H1 (cell line): ENCODE measurements at regions not wholly inside any gene's neighbourhood (a gene's known extent, or its start where the extent isn't known, plus 50 kb on each side); places are given as distances from the start of the nearest gene placed in this dataset.

ENCODE experiments used
- CTCF ChIA-PET: fragments of 300-600 bp; sonication (Branson Sonifier 250); formaldehyde crosslinking; loops from one replicate; lab custom pipeline; 2021; ENCODE audit not compliant: partially characterized antibody; lab: Charles Lee
- POLR2A ChIA-PET: fragments of 300-600 bp; sonication (Branson Sonifier 250); formaldehyde crosslinking; loops from one replicate; lab custom pipeline; 2021; ENCODE audit warnings: inconsistent platforms; ENCODE audit not compliant: partially characterized antibody; lab: Charles Lee
- DNase-seq, 2 experiments: peaks; one replicate each; pipeline versions ENCODE4 v3.0.0 to v3.0.0-alpha.2; 2010 to 2022; ENCODE audit warnings: low spot score in 2 of 2, low read depth in 1 of 2, mixed read lengths in 1 of 2
- FAIRE-seq: peaks from 2 replicates; lab custom pipeline; 2011; peaks lifted over from hg19 to GRCh38; lab: Jason Lieb, UNC
- H2AFZ ChIP-seq: 2 replicates; pipeline ENCODE4 v1.8.1; 2012; ENCODE audit warnings: low read length, inconsistent platforms
- H2AK5ac ChIP-seq: 2 replicates; pipeline ENCODE4 v1.6.1; 2013; ENCODE audit warnings: low read depth, low read length
- H2BK120ac ChIP-seq: replicated peaks from 2 replicates; pipeline ENCODE3; 2013; ENCODE audit warnings: low read depth, low read length, inconsistent platforms
- H2BK12ac ChIP-seq: 2 replicates; pipeline ENCODE4 v1.6.1; 2013; ENCODE audit warnings: low read depth, low read length
- H2BK15ac ChIP-seq: 2 replicates; pipeline ENCODE4 v1.6.1; 2013; ENCODE audit warnings: low read length
- H2BK20ac ChIP-seq: 2 replicates; pipeline ENCODE4 v1.6.1; 2013; ENCODE audit warnings: low read length
- H2BK5ac ChIP-seq: 2 replicates; pipeline ENCODE4 v1.6.1; 2013; ENCODE audit warnings: low read depth, low read length
- H3K14ac ChIP-seq: 2 replicates; pipeline ENCODE4 v1.6.1; 2013; ENCODE audit warnings: inconsistent platforms; ENCODE audit not compliant: insufficient read length
- H3K18ac ChIP-seq: 2 replicates; pipeline ENCODE4 v1.6.1; 2013; ENCODE audit warnings: low read length; ENCODE audit errors: extremely low read depth
- H3K23ac ChIP-seq: 2 replicates; pipeline ENCODE4 v1.6.1; 2013; ENCODE audit warnings: inconsistent platforms; ENCODE audit not compliant: insufficient read length
- H3K23me2 ChIP-seq: 2 replicates; pipeline ENCODE4 v1.6.1; 2013; ENCODE audit warnings: low read depth, low read length
- H3K27ac ChIP-seq: 2 replicates; pipeline ENCODE4 v1.6.1; 2011; ENCODE audit warnings: low read depth, low read length, inconsistent platforms
- H3K27me3 ChIP-seq, 4 experiments: replicated peaks in 1 of 4; 1 replicate in 1 of 4; 2 replicates in 3 of 4; pipeline versions ENCODE4 v1.6.1 to v1.8.1; 2011 to 2013; ENCODE audit warnings: low read length in 3 of 4, mild to moderate bottlenecking in 3 of 4, inconsistent platforms in 2 of 4, mixed read lengths in 2 of 4, moderate library complexity in 1 of 4; ENCODE audit not compliant: control insufficient read depth in 3 of 4, insufficient read depth in 3 of 4; ENCODE audit errors: extremely low read depth in 1 of 4
- H3K36me3 ChIP-seq, 4 experiments: 2 replicates each; pipeline versions ENCODE4 v1.6.1 to v1.8.1; 2011 to 2013; ENCODE audit warnings: mild to moderate bottlenecking in 4 of 4, low read length in 3 of 4, moderate library complexity in 2 of 4, control low read depth in 1 of 4, inconsistent platforms in 1 of 4; ENCODE audit not compliant: insufficient read depth in 4 of 4, control insufficient read depth in 2 of 4
- H3K4ac ChIP-seq: replicated peaks from 2 replicates; pipeline ENCODE3; 2013; ENCODE audit warnings: low read length, low read depth, mixed read lengths, inconsistent platforms; ENCODE audit not compliant: insufficient read length
- H3K4me1 ChIP-seq, 4 experiments: replicated peaks in 1 of 4; 1 replicate in 1 of 4; 2 replicates in 3 of 4; pipeline versions ENCODE4 v1.6.1 to v1.8.1; 2011 to 2013; ENCODE audit warnings: low read length in 3 of 4, inconsistent platforms in 2 of 4, mixed read lengths in 1 of 4; ENCODE audit not compliant: insufficient read depth in 4 of 4, control insufficient read depth in 3 of 4
- H3K4me2 ChIP-seq, 2 experiments: 2 replicates each; pipeline versions ENCODE4 v1.6.1 to v1.8.1; 2011 to 2013; ENCODE audit warnings: low read depth in 2 of 2, low read length in 2 of 2, control low read depth in 1 of 2, inconsistent platforms in 1 of 2, mild to moderate bottlenecking in 1 of 2; ENCODE audit not compliant: insufficient read depth in 1 of 2
- H3K4me3 ChIP-seq, 4 experiments: fragments of 200-600, 300-600 bp in 1 of 4; sonication (generic), shearing (Covaris generic), sonication (Bioruptor Twin) in 1 of 4; 2 replicates each; pipeline versions ENCODE4 v1.5.1 to v1.8.1; 2011 to 2016; ENCODE audit warnings: low read length in 4 of 4, low read depth in 3 of 4, control low read depth in 2 of 4, inconsistent platforms in 2 of 4, mild to moderate bottlenecking in 2 of 4, mixed read lengths in 1 of 4, moderate library complexity in 1 of 4; ENCODE audit not compliant: insufficient read depth in 2 of 4; ENCODE audit errors: extremely low read depth in 1 of 4
- H3K56ac ChIP-seq: replicated peaks from 2 replicates; pipeline ENCODE3; 2013; ENCODE audit warnings: low read depth, mild to moderate bottlenecking, mixed read lengths, low read length, inconsistent platforms; ENCODE audit not compliant: insufficient read length
- H3K79me1 ChIP-seq: 2 replicates; pipeline ENCODE4 v1.6.1; 2013; ENCODE audit warnings: low read depth, low read length, control low read depth
- H3K79me2 ChIP-seq, 2 experiments: 2 replicates each; pipeline versions ENCODE4 v1.6.1 to v1.8.1; 2012 to 2013; ENCODE audit warnings: low read length in 2 of 2, mild to moderate bottlenecking in 2 of 2, inconsistent platforms in 1 of 2; ENCODE audit not compliant: insufficient read depth in 2 of 2, control insufficient read depth in 1 of 2
- H3K9ac ChIP-seq, 4 experiments: replicated peaks in 1 of 4; 1 replicate in 1 of 4; 2 replicates in 3 of 4; pipeline versions ENCODE4 v1.6.1 to v1.8.1; 2011 to 2013; ENCODE audit warnings: low read depth in 3 of 4, low read length in 3 of 4, control low read depth in 2 of 4, mild to moderate bottlenecking in 2 of 4, moderate library complexity in 2 of 4, inconsistent platforms in 1 of 4; ENCODE audit errors: extremely low read depth in 1 of 4
- H3K9me3 ChIP-seq, 2 experiments: 2 replicates each; pipeline versions ENCODE4 v1.6.1 to v1.8.1; 2012 to 2013; ENCODE audit warnings: mild to moderate bottlenecking in 2 of 2, moderate library complexity in 2 of 2, control low read depth in 1 of 2, inconsistent platforms in 1 of 2, low read depth in 1 of 2, low read length in 1 of 2, mixed read lengths in 1 of 2; ENCODE audit not compliant: insufficient read depth in 2 of 2
- H4K20me1 ChIP-seq, 2 experiments: replicated peaks in 1 of 2; 2 replicates each; pipeline versions ENCODE3 to v1.8.1; 2011 to 2013; ENCODE audit warnings: inconsistent platforms in 2 of 2, low read length in 2 of 2, mild to moderate bottlenecking in 1 of 2; ENCODE audit not compliant: insufficient read depth in 2 of 2, control insufficient read depth in 1 of 2
- H4K5ac ChIP-seq: 2 replicates; pipeline ENCODE4 v1.6.1; 2013; ENCODE audit warnings: low read length, low read depth, mixed read lengths, inconsistent platforms; ENCODE audit not compliant: insufficient read length
- H4K8ac ChIP-seq: 2 replicates; pipeline ENCODE4 v1.8.0; 2013; ENCODE audit warnings: mild to moderate bottlenecking, moderate library complexity, low read length, inconsistent platforms; ENCODE audit not compliant: insufficient read depth; ENCODE audit errors: extremely low read depth
- H4K91ac ChIP-seq: replicated peaks from 2 replicates; pipeline ENCODE3; 2013; ENCODE audit warnings: low read length, mixed read lengths, inconsistent platforms; ENCODE audit not compliant: insufficient read length
- BCL11A ChIP-seq, 2 experiments: IDR thresholded peaks; one replicate each; pipeline ENCODE4 v1.6.1; 2011; ENCODE audit warnings: low read depth in 2 of 2, low read length in 2 of 2, mild to moderate bottlenecking in 2 of 2
- GABPA ChIP-seq: IDR thresholded peaks from 2 replicates; pipeline ENCODE4 v1.6.1; 2011; ENCODE audit warnings: mild to moderate bottlenecking, low read length, moderate library complexity, borderline replicate concordance; ENCODE audit not compliant: insufficient read depth
- GTF2F1 ChIP-seq: IDR thresholded peaks from 2 replicates; pipeline ENCODE4 v1.6.1; 2012; ENCODE audit warnings: low read depth, low read length, improper control_type of control experiment, borderline replicate concordance
- HDAC6 ChIP-seq: IDR thresholded peaks from one replicate; pipeline ENCODE4 v1.7.1; 2012; ENCODE audit warnings: low read depth, mild to moderate bottlenecking, inconsistent platforms, low read length, moderate library complexity
- RAD21 ChIP-seq, 2 experiments: IDR thresholded peaks in 1 of 2; conservative IDR thresholded peaks in 1 of 2; 2 replicates each; pipeline ENCODE4 v1.6.1; 2011; ENCODE audit warnings: low read depth in 2 of 2, low read length in 2 of 2, improper control_type of control experiment in 1 of 2, inconsistent platforms in 1 of 2, mild to moderate bottlenecking in 1 of 2, moderate library complexity in 1 of 2
- SIN3A ChIP-seq, 2 experiments: IDR thresholded peaks in 1 of 2; conservative IDR thresholded peaks in 1 of 2; 2 replicates each; pipeline ENCODE4 v1.6.1; 2011 to 2012; ENCODE audit warnings: low read length in 2 of 2, improper control_type of control experiment in 1 of 2, low read depth in 1 of 2, mild to moderate bottlenecking in 1 of 2
- TAF1 ChIP-seq: IDR thresholded peaks from 2 replicates; pipeline ENCODE4 v1.6.1; 2011; ENCODE audit warnings: mild to moderate bottlenecking, low read depth, low read length
- WGBS, 2 experiments: shearing (Covaris generic) in 1 of 2; methylation state at CpG; one replicate each; pipeline versions ENCODE4 v1.1.6 to v1.1.7; 2013 to 2015; ENCODE audit warnings: low lambda C conversion rate in 2 of 2, mixed read lengths in 2 of 2, inconsistent platforms in 1 of 2, low coverage in 1 of 2, missing lambda C conversion rate in 1 of 2; ENCODE audit not compliant: insufficient replicate concordance in 2 of 2, insufficient coverage in 1 of 2, insufficient read length in 1 of 2; ENCODE audit errors: extremely low coverage in 1 of 2, missing lambda C conversion rate in 1 of 2; 5-methylcytosine and 5-hydroxymethylcytosine counted together

GRCh38 chr10:53726921-53727320 lies 954.3 kb upstream of the MBL2 start:
- Histone ChIP-seq H3K4me2 (no peak overlapping the region), H3K23me2 (peaks cover 3% of the 10 kb centered on the region), H4K91ac (no peak overlapping the region), H2BK20ac (no peak overlapping the region), H2AFZ (peak overlapping the region; percentile 68; the same call in 1 of the 2 replicates), H4K20me1 (no peaks in the 10 kb centered on the region), H3K27me3 (no peaks in the 10 kb centered on the region), H3K9me3 (no peaks in the 10 kb centered on the region), H3K79me2 (no peaks in the 10 kb centered on the region), H3K23ac (no peak overlapping the region), H3K9ac (no peak overlapping the region), H3K36me3 (no peaks in the 10 kb centered on the region), H3K4me3 (no peak overlapping the region), H3K27ac (no peak overlapping the region), H4K5ac (no peak overlapping the region), H3K56ac (no peak overlapping the region), H4K8ac (no peak overlapping the region), H2BK15ac (no peak overlapping the region), H2AK5ac (no peak overlapping the region), H2BK5ac (no peak overlapping the region), H3K4ac (no peak overlapping the region), H3K14ac (no peak overlapping the region), H3K4me1 (no peaks in the 10 kb centered on the region), H2BK120ac (no peak overlapping the region), H3K18ac (no peak overlapping the region), H2BK12ac (no peak overlapping the region), H3K79me1 (no peaks in the 10 kb centered on the region)
- ChIA-PET CTCF (no interaction called here), POLR2A (no interaction called here)
- 94% methylated on average over 7 of the region's 7 CpGs; no CpG with 5 or more reads in 1 of the 2 experiments for WGBS, 2 experiments
- TF ChIP-seq GABPA, result no peak
- no peak for TF ChIP-seq RAD21 (IDR thresholded peaks at IDR 0.05 in 1 of 2, conservative IDR thresholded peaks at IDR 0.05 in 1 of 2; ENCODE audit: low read depth in 2 of 2, low read length in 2 of 2)
- no peak for TF ChIP-seq SIN3A (conservative IDR thresholded peaks at IDR 0.05 in 1 of 2, IDR thresholded peaks at IDR 0.05 in 1 of 2; ENCODE audit: low read depth in 1 of 2, low read length in 2 of 2)
- TF ChIP-seq HDAC6, result no peak
- TF ChIP-seq TAF1, result no peak
- no peak for TF ChIP-seq BCL11A (IDR thresholded peaks at IDR 0.05; ENCODE audit: low read depth in 2 of 2, low read length in 2 of 2)
- TF ChIP-seq GTF2F1, result no peak
- DNase-seq (no peak), FAIRE-seq (no peak)
